Sigmoid colon (tissue), 6 donors: ENCODE measurements at regions not wholly inside any gene's neighbourhood (a gene's known extent, or its start where the extent isn't known, plus 50 kb on each side); places are given as distances from the start of the nearest gene placed in this dataset.

Experiments
- DNase-seq: peaks from one replicate; pipeline ENCODE4 v3.0.0-alpha.2; 2019
- H3K27ac ChIP-seq, 4 donors: fragments of 200-600 bp; sonication (generic); one replicate each; pipeline ENCODE4 v1.5.1; 2016 to 2019; ENCODE audit warnings: mild to moderate bottlenecking in 1 of 4
- H3K27me3 ChIP-seq, 3 donors: fragments of 200-600 bp; sonication (generic); one replicate each; pipeline ENCODE4 v1.5.1; 2019; ENCODE audit warnings: mild to moderate bottlenecking in 1 of 3
- H3K36me3 ChIP-seq, 4 donors: fragments of 200-600 bp; sonication (generic); one replicate each; pipeline ENCODE4 v1.5.1; 2016 to 2019
- H3K4me1 ChIP-seq, 4 donors: fragments of 200-600 bp; sonication (generic); one replicate each; pipeline ENCODE4 v1.5.1; 2017 to 2019
- H3K4me3 ChIP-seq, 4 donors: fragments of 200-600 bp; sonication (generic); one replicate each; pipeline ENCODE4 v1.5.1; 2017 to 2019; ENCODE audit warnings: mild to moderate bottlenecking in 2 of 4, moderate library complexity in 1 of 4
- H3K9me3 ChIP-seq, 4 donors: fragments of 200-600 bp in 3 of 4; sonication (generic) in 3 of 4; one replicate each; pipeline versions ENCODE4 v1.5.1 to v1.6.1; 2013 to 2019
- CTCF ChIP-seq, 4 experiments: fragments of 450-650 bp in 3 of 4; fragments of 200-600 bp in 1 of 4; IDR thresholded peaks; one replicate each; pipeline ENCODE4 v1.5.1; 2016 to 2019; ENCODE audit warnings: antibody characterized with exemption in 4 of 4, mild to moderate bottlenecking in 3 of 4, moderate library complexity in 2 of 4
- EP300 ChIP-seq, 4 donors: sonication (generic); formaldehyde crosslinking; IDR thresholded peaks; one replicate each; pipeline ENCODE4 v1.6.1; 2017; ENCODE audit warnings: antibody characterized with exemption in 4 of 4
- POLR2A ChIP-seq, 2 donors: fragments of 450-650 bp; IDR thresholded peaks; one replicate each; pipeline ENCODE4 v1.6.1; 2016; ENCODE audit warnings: antibody characterized with exemption in 2 of 2, mild to moderate bottlenecking in 2 of 2, moderate library complexity in 2 of 2
- POLR2AphosphoS5 ChIP-seq, 4 donors: sonication (generic); formaldehyde crosslinking; IDR thresholded peaks; one replicate each; pipeline ENCODE4 v1.6.1; 2017; ENCODE audit warnings: antibody characterized with exemption in 4 of 4
- WGBS, 2 donors: extraction: QIAGEN DNeasy Blood & Tissue Kit; methylation state at CpG; one replicate each; pipeline ENCODE4 v1.1.7; 2013; 5-methylcytosine and 5-hydroxymethylcytosine counted together
- intact Hi-C: fragments of 100-400 bp; cut with DNase I; formaldehyde crosslinking; loops from one replicate; pipeline ENCODE4 v1.15.1; 2023
- donor health status: healthy with polysubstance abuse.
- donor health status: healthy.

- Histone ChIP-seq H3K4me3 (no peak overlapping the region), H3K27me3 (no peaks in the 10 kb centered on the region), H3K27ac (no peak overlapping the region), H3K4me1 (peaks cover 0 to 19% (median 6%) of the 10 kb centered on the region in 4 donors), H3K36me3 (no peaks in the 10 kb centered on the region), H3K9me3 (peaks cover 0 to 5% (median 0%) of the 10 kb centered on the region in 4 donors)
- TF ChIP-seq POLR2AphosphoS5 (IDR thresholded peaks at IDR 0.05) = no peak
- no peak for TF ChIP-seq EP300 (IDR thresholded peaks at IDR 0.05)
- TF ChIP-seq CTCF (IDR thresholded peaks at IDR 0.05) = no peak
- no peak for TF ChIP-seq POLR2A (IDR thresholded peaks at IDR 0.05)
- WGBS, 2 donors = 28 to 60% methylated on average over 1 of the region's 1 CpG
- no peak for DNase-seq
- intact Hi-C loops = no loop called here
Measured at GRCh38 chr13:73268306-73268705, 209.5 kb downstream of the KLF5 start.

GRCh38 chr13:73266640-73267180, 207.9 kb downstream of the KLF5 start:
- no peak overlapping the region for H3K4me3 ChIP-seq
- WGBS, 2 donors = 15 to 62% methylated on average over 3 of the region's 3 CpGs
- no peaks in the 10 kb centered on the region for H3K27me3 ChIP-seq
- peaks cover 0 to 5% (median 0%) of the 10 kb centered on the region in 4 donors for H3K9me3 ChIP-seq
- TF ChIP-seq POLR2A (IDR thresholded peaks at IDR 0.05) (no peak), EP300 (IDR thresholded peaks at IDR 0.05) (no peak), CTCF (IDR thresholded peaks at IDR 0.05) (no peak), POLR2AphosphoS5 (IDR thresholded peaks at IDR 0.05) (no peak)
- H3K36me3 ChIP-seq = no peaks in the 10 kb centered on the region
- H3K27ac ChIP-seq = no peak overlapping the region
- no peak for DNase-seq
- intact Hi-C loops = no loop called here
- peaks cover 0 to 3% (median 0%) of the 10 kb centered on the region in 4 donors for H3K4me1 ChIP-seq

GRCh38 chr13:73262862-73263627, 204.2 kb downstream of the KLF5 start:
- H3K36me3 ChIP-seq = no peaks in the 10 kb centered on the region
- H3K4me3 ChIP-seq = no peak overlapping the region
- H3K4me1 ChIP-seq = no peaks in the 10 kb centered on the region
- TF ChIP-seq POLR2AphosphoS5 (IDR thresholded peaks at IDR 0.05) (no peak), EP300 (IDR thresholded peaks at IDR 0.05) (no peak), CTCF (IDR thresholded peaks at IDR 0.05) (no peak), POLR2A (IDR thresholded peaks at IDR 0.05) (no peak)
- DNase-seq = no peak
- H3K27me3 ChIP-seq = no peaks in the 10 kb centered on the region
- intact Hi-C loops = no loop called here
- no peaks in the 10 kb centered on the region for H3K9me3 ChIP-seq
- no peak overlapping the region for H3K27ac ChIP-seq
- WGBS, 2 donors = 70 to 79% methylated on average over 5 of the region's 5 CpGs

- TF ChIP-seq POLR2AphosphoS5 (IDR thresholded peaks at IDR 0.05) (no peak), CTCF (IDR thresholded peaks at IDR 0.05) (no peak), POLR2A (IDR thresholded peaks at IDR 0.05) (no peak), EP300 (IDR thresholded peaks at IDR 0.05) (no peak)
- Histone ChIP-seq H3K9me3 (no peaks in the 10 kb centered on the region), H3K27me3 (no peaks in the 10 kb centered on the region), H3K27ac (no peak overlapping the region), H3K36me3 (no peaks in the 10 kb centered on the region), H3K4me1 (no peaks in the 10 kb centered on the region), H3K4me3 (no peak overlapping the region)
- DNase-seq = no peak
- WGBS, 2 donors = 60 to 78% methylated on average over 4 of the region's 4 CpGs
- intact Hi-C loops = no loop called here
Measured at GRCh38 chr13:73261739-73262216, 203.0 kb downstream of the KLF5 start.
